NCI-H187 (cell line): ENCODE measurements at regions not wholly inside any gene's neighbourhood (a gene's known extent, or its start where the extent isn't known, plus 50 kb on each side); places are given as distances from the start of the nearest gene placed in this dataset.

Source experiments
- DNase-seq, 2 experiments: peaks; one replicate each; lab custom pipeline; 2025; lab: John Stamatoyannopoulos, UW

DNA sequence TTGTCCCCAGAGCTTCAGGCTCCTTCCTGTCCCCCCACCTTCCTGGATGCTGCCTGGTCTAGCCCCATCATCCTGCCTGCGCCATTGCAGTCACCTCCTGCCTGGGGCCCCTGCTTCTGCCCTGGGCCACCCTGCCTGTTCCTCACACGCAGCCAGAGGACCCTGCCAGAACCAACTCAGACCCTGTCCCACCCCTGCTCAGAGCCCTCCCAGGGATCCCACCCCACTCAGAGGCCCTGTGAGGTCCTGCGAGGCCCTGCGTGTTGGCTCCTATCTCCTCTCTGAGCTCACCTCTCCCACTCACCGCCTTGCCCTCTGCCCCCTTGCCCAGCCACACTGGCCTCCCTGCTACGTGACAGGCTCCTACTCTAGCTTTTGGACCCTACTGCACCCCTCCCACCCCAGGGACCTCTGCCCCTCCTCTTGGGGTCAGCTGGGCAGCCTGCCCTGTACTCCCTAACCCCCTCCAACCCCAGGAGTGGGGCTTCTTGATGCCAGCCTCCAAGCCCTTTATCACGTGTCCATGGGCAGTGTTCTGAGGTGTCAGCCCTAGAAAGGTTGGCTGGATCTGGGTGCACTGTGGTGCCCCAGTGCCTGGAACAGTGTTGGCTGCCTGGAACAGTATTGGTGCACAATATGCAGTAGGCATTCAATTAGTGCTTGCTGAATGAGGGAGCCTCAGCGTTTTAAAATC is 68.3 kb downstream of the CEBPB start:
- no peak for DNase-seq

DNA sequence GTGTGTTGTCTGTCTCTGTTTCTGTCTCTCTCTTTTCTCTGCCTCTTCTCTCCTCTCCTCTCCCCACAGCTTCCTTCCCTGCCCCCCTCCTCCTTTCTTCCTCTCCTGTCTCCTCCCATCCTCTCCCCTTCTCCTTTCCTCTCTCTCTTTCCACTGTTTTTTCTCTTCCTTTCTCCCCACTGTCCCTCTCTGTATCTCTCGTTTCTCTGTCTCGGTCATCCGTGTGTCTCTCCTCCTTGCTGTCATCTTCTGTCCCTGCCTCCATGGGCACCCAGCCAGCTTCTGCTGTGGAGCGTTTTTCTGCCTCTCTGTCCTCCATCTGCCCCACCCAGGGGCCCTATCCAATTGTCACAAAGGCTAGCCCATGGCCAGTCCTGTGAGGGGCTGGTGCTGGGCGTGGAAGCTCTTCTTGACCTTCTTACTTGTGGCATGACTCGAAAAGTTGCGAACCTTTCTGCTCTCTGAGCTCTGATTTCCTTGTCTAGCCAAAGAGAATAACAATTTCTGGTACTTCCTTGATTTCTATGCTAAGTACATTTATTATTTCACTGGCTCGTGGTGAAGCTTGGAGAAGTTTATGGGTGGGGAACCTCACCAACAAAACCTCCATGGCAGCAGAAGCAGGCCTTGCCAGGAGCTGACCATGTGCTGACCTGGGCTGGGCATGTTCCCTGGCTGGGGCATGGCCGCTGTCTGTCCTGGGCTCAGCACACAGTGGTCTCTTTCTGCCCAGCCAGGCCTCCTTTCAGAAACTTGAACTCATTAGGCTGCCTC is 69.3 kb downstream of the CEBPB start:
- DNase-seq, result no peak

DNA sequence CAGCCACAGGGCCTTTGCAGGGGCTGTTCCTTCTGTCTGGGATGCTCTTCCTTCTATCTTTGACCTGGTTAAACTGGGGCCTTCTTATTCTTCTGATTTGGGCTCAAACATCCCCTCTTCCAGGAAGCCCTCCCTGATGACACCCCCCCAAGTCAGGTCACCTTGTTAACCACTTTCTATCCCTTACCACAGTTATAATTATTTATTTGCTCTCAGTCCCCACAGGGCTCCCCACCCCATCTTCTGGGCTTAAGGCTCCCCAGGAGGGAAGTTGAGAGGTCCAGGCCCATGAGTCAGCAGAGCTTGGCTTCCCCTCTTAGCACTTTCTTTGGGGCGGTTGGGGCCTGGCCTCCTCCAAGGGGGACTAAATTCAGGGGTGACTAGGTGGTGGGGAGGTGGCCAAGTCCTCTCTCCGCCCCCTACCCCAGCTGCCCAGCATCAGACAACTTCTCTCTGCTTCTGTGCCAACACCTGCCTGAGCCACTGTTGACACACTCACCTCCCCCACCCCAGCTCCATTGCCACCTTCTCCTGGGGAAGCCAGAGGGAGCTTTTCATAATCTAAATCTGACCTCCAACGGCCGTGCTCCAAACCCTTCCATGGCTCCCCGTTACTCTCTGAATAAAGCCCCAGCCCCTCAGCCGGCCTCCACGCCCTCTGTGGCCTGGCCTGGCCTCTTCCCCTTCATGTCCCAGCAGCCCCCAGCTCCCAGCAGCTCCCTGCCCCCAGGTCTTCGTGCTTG is 70.0 kb downstream of the CEBPB start:
- DNase-seq, result no peak

DNA sequence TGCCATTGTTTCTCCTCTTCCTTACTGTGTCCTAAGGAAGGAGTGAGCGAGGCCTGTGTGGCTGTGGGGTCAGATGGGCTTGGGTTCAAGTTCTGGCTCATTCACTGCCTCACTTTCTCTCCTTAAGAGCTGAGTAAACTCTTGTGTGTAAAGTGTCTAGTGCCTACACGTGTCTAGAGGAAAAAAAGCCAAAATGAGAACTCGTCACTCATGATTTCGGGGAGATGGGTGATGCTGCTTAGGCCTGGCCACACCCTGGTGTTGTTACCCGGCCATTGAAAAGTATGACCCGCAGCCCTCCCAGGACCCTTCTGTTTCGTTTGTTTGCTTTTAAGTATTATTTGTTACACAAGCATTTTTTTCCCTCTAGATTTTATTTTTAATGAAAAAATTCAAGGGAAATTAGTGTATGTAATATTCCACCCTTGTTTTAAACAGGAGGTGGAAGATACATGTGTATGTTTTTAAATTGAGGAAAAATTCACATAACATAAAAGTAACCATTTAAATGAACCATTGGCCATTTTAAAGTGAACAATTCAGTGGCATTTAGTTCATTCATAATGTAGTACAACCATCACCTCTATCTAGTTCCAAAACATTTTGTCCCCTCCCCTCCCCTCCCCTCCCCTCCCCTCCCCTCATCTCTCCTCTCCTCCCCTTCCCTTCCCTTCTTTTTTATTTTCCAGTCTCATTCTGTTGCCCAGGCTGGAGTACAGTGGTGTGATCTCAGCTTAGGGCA is 71.0 kb downstream of the CEBPB start:
- DNase-seq, result no peak

DNA sequence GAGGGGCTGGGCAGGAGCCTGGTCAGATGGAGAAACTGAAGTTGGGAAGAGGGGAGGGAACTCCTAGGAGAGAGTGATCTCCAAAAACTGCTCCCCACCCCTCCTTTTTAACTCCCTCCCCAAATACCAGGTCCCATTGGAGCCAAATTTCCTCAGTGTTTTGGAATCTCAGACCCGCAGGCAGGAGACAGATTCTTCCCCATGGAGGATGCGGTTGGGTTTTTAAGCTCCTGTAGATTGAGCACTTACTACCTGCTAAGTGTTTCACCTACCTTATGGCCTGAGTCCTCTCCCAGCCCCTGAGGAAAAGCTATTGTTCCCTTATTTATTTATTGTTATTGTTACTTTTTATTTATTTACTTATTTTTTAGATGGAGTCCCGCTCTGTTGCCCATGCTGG is 73.2 kb downstream of the CEBPB start:
- no peak for DNase-seq

DNA sequence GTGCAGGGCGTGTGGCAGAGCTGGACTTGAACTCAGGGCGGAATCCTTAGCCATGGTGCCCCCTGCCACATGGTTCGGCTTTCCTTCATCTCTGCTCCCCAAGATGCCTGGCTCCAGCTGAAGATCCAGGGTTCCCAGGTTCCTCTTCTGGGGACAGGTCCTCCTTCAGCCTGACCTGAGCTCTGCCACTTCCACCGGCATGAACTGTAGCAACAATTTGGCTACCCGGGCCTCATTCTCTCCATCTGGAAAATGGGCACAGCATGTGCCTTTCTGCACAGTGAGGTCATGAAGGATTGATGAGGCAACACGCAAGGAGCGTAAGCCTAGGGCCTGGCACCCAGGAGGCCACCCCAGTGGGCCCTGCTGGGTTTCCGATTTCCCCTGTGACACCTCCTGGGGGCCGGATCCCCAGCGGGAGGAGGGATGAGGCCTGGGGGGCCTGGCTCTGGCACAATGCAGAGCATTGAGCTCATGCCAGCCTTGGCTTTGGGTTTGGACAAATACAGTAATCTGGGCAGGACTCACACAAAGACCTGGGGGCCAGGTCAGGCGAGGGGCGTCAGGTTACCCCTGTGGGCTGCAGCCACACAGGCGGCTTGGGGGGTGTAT is 74.0 kb downstream of the CEBPB start:
- no peak for DNase-seq

DNA sequence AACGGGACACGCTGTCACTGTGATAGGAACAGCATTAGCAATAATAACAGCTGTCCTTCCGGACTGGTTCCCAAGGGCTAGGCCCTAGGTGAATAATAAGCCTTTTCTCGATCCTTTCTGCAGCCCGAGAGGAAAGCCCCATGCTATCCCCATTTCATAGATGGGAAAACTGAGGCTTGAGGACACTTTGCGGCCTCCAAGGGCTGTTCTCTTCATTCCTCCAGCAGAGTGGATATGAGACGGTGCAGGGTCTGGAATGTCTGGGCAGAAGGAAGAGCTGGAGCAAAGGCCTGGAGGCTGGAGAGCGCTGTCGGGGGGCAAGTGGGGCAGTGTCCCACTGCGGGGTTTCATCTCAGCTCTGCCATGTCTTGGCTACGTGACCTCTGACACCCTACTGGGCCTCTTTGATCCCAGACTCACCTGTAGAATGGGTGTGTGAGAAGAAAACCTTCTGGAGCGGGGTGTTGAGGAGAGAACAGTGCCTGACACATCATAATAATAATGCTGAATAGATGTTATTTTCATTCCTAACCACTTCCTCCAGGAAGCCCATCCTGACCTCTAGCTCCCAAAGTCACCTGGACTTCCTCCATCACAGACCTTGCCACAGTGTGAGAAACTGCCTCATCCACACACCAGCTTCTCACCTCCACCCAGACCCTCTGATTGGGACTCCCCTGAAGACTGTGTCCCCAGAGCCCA is 74.8 kb downstream of the CEBPB start:
- DNase-seq, result no peak

DNA sequence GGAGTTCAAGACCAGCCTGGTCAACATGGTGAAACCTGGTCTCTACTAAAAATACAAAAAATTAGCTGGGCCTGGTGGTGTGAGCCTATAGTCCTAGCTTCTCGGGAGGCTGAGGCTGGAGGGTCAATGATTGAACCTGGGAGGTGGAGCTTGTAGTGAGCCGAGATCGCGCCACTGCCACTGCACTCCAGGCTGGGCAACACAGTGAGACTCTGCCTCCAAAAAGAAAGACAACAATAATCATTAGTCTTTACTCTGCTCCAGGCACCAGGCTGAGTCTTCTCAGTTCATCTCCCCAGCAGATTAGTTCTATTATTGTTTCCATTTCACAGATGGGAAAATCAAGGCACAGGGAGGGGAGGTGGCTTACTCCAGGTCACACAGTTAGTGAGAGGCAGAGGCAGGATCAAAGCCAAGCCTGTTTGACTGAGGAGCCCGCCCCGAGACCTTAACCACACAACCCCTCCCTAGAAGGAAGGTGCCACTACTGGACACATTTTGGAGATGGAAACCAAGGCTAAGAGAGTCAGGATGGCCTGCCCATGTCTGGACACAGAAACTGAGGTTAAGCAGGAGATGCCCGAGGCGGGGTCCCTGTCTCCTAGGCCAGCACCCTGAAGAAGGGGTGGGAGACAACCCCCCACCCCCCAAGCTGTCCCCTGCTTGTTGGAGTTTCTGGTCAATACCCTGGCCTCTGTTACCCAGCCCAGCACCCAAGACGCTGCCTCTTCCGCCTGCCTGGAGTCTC is 75.8 kb downstream of the CEBPB start:
- no peak for DNase-seq

DNA sequence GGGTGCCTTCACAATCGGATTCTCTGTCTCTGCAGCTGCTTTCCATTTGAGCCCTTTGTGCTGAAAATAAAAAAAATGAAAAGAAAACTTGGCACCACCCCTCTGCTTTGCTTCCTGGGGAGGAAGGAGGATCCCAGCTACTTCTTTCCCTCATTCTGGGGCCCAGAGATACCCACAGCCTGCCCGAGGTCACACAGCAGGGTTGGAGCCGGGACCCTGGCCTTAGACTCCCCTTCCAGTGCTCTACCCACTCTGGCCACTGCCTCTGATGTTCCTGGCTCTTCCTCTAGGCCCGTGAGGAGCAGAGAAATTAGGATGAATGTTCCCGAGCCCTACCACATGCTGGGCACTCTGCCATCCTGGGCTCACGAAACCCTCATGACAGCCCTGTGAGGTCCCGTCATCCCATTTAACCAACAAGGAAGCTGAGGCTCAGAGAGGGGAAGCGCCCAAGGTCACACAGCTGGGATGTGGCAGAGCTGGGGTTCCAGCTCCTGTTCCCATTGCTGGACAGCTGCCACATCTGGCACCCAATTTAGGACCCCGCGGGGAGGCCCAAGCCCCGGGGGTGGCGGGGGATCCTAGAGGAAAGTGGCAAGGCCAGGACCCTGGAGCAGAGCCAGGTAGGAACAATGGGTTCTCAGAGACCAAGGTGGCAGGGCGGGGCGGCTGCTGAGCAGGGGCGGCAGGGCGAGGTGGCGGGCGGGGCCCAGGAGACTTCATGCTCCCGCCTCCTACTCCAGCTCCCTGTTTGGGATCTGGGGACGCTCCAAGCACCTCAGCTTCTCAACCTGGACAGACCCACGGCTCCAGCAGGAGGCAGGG is 76.6 kb downstream of the CEBPB start:
- DNase-seq, result no peak

DNA sequence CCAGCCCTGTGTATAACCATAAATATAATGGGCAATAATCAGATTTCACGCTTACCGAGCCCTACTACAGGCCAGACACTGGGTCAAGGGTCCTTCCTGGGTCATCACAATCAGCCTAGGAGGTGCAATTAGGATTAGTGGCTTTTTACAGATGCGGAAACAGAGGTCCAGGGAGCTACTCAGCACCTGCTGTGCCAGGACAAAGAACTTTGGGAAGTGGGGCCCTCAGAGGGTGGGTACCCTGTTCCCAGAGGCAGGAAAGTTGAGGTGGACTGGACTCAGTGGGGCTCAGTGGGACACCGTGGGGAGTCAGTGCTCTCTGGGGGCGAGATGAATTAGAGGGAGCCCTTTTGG is 77.2 kb downstream of the CEBPB start:
- DNase-seq, result no peak

DNA sequence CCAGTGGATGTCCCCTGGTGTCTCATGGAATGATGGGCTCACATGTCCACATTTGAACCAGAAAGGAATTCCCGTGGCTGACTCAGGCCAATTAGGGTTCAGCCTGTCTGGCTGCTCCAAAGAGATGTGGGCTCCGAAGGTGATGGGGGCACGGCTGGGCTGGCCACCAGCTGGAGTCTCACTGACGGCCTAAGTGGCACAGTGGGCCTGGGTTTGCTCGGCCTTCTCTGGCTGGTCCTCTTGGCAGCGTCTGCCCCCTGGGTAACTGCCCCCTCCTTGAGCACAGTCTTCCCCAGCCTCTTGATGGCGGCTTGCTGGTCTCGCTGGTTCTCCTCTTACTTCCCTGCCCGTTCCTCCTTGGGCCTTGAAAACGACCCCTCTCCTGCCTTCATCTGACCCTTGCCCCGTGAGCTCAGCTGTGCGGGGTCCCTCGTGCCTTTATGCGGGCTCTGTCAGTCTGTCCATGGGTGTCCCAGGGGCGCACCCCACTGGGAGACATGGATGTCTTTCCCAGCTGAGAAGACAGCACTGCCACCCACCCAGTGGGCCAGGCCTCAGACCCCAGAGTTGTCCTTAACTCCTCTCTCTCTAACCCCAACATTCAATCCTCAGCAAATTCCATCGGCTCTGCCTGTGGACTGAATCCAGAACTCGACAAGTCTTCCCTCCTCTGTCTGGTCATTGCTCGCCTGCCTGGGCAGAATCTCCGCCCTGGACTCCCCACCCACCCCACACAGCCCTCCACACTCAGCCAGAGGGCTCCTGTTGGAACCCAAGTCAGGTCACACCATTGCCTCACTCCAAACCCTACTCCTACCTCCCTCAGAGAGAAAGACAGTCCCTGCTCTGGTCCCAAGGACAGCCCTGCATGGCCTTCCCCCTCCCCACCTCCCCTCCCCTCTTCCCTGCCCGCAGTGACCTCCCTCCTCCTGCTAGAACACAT is 78.7 kb downstream of the CEBPB start:
- DNase-seq, result no peak

DNA sequence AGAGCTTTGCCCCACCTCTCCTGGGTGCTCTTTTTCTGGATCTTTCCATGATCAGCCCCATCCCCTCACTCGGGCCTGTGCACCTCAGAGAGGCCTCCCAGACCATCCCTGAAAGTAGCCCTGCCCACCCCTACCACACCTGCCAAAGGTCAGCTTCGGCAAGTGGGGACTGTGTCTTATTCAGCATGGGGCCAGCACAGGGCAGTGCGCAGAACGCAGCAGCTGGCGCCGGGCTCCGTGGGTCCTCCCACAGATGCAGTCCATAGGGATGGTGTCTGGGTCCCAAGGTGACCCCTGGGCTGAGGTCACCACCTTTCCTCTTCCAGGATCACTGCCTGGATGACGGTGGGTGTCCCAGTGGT is 79.4 kb downstream of the CEBPB start:
- DNase-seq, result no peak

DNA sequence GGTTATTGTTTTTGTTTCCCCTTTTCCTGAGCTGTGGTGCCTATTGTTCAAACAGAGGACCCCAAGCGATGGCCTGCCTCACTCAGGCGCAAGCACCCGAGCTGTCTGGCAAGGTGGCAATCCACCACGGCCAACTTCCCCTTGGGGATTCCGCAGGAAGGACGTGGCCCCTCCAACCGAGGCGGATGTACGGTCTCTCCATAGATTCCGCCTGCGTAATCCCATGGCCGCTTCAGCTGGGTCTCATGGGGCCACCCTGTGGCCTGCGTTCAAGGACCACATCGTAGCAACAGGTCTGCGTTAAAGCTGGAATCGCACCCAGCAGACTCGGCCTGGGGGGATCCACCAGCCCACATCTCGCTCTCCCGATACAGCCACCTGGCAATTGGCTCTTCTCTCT is 79.9 kb downstream of the CEBPB start:
- DNase-seq, result no peak

DNA sequence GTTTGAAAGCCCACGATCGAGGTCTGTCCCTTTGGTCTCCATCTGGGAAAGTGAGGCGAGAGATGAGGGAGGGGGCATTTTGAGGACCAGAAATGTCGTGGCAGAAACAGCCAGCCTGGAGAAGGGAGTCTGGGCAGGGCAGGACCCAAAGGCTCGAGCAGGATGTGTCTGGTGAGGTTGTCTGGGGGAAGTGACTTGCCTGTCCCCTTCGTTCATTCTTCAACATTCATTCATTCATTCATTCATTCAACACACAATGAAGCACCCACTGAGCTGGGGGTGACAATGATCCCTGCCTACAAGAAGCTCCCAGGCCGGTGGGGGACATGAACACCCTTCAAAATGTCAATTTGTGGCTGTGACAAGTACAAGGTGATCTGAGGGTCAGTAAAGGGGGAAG is 80.5 kb downstream of the CEBPB start:
- DNase-seq, result no peak

DNA sequence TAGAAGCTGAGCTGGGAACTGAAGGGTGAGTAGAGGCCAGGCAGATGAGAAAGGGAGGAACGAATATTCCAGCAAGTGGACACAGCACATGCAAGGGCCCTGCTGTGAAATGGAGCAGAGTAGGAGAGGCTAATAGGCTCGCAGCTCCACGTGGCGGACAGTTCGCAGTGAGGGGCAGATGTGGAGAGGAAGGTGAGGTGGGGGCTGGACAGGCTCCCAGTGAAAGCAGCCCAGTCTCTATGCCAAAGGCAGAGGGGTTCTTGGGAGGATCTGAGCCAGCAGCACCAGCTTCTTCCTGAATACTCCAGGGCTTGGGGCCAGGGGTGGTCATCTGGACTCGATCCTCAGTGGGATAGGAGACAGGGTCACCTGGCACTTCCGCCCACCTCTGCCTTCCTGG is 81.0 kb downstream of the CEBPB start:
- DNase-seq, result no peak

DNA sequence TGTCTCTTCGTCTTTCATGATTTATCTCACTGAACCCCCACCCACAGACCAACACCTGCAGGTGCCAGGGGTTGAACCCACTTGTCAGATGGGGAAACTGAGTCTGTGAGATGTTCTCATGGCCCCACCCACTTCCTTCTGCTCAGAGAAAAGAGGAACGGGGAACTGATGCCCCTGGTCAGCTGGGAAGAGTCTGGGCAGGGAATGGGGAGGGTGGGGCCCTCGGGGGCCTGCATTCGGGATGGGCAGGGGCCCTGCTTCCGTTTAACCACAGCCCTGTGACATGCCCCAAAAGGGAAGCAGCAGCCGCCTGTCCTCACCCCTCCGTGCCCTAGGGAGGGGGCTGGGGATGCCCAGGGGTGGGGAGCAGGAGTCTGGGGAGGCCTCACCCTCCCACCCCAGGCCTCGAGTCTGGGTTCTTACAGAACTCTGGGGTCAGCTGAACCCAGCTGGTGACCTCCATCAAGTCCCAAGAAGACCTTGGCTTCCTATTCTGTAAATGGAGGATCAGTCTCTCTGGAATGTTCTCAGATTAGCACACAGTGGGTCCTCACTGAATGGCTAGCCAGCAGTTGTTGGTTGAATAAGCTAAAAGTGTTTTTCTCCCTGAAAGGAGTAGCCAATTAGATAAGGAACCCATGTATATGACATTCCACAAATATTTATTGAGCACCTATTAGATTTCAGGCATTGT is 81.5 kb downstream of the CEBPB start:
- DNase-seq, result no peak

DNA sequence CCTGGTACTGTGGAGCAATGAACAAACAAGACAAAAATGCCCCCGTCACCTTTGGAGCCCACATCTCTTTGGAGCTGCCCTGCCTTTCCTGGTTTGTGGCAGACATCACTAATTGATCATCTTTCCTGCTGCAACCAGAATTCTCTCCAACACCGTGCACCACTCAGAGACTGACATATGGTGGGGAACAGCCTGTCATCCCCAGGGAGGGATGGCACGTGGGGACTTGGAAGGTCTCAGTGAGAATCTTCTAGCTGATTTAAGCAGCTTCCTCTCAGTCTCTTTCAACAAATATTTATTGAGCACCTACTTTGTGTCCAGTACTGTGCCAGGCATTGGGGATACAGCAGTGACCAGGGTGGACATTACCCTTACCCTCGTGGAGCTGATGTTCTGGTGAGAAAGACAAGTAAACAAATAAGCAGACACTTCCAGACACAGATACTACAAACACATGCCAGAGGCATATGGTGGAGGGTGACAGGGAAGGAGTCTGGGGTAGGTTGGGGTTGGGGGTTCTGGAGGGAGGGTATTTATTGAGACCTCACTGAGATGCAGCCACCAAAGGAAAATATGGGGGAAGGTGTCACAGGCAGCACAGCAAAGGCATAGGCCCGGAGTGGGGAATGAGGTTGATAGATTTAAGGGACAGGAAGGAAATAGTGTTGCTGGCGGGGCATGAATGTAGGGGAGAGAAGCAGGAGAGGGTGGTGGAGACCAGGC is 82.3 kb downstream of the CEBPB start:
- DNase-seq, result no peak
